AG08396 (cell line): ENCODE measurements at regions not wholly inside any gene's neighbourhood (a gene's known extent, or its start where the extent isn't known, plus 50 kb on each side); places are given as distances from the start of the nearest gene placed in this dataset.
A peak's percentile ranks its signal among the peaks of the same experiment; 100 is the strongest.

Source experiments
- DNase-seq: peaks from one replicate; pipeline ENCODE4 v3.0.0; 2012; ENCODE audit warnings: low spot score, mixed read lengths

GRCh38 chr9:21668516-21668915 lies 133.9 kb upstream of the MTAP start:
- no peak for DNase-seq

GRCh38 chr9:21669701-21670100 lies 132.7 kb upstream of the MTAP start:
- no peak for DNase-seq

- no peak for DNase-seq
Observed at GRCh38 chr9:21670374-21670773, 132.1 kb upstream of the MTAP start.

DNA sequence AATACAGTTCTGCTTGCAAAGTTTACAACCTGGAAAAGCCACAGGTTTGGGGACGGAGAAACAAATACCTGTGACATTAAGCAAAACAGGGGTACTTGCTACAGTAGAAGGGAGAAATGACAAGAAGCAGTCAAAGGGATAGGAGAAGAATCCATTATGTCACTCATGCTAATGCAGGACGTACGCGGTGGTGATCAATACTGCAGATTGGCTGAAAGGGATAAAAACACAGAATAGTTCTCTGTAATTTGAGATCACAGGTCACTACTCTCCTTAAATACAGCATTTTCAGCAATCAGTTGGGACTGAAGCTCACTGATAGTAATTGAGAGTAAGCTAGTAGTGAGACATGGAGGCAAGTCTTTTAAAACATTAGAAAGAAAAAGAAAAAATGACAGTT lies 130.3 kb upstream of the MTAP start:
- no peak for DNase-seq

- no peak for DNase-seq
Observed at GRCh38 chr9:21672761-21673160, 129.7 kb upstream of the MTAP start.

GRCh38 chr9:21674894-21675293 lies 127.5 kb upstream of the MTAP start:
- DNase-seq, result no peak

GRCh38 chr9:21677387-21677786 lies 125.0 kb upstream of the MTAP start:
- DNase-seq, result no peak

- no peak for DNase-seq
Observed at GRCh38 chr9:21677834-21678233, 124.6 kb upstream of the MTAP start.

- no peak for DNase-seq
Observed at GRCh38 chr9:21679432-21679831, 123.0 kb upstream of the MTAP start.

DNA sequence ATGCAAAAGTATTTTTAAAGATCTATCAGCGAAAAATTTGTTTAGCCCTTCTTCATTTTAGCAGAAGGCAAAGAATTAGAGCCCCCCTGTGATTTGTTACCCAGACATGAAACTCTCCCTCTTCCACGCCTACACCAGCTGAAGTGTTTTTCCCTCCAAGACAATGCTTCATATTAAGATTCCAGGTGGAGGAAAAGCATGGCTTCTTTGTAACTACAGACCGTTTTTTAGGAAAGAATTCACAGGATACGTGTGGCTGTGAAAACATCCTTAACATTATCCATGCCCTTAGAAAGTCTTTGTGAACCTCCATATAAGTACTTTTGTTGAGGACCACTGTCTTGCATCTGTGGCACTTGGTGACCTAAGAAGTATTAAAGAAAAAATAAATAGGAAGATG lies 121.8 kb upstream of the MTAP start:
- DNase-seq, result no peak

- DNase-seq, result no peak
Observed at GRCh38 chr9:21681641-21682040, 120.8 kb upstream of the MTAP start.

- no peak for DNase-seq
Observed at GRCh38 chr9:21682381-21682780, 120.1 kb upstream of the MTAP start.

DNA sequence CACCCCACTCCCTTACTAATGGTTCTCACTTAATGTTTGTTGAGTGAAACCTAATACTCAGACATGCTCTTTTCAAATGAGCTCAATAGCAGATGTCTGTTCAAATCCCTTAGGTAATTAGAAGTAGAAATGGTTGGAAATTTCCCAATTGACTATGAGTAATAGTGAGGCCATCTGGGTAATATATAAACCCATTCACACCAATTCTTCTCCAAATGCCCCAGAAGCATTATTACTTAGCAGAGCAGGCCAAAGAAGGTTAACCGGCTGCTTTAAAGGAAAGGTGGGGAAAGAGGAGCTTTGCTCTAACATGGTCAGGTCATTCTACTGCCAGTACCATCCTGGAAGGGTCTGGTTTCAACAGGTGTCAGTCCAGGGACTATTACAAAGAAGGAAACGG lies 119.5 kb upstream of the MTAP start:
- no peak for DNase-seq

DNA sequence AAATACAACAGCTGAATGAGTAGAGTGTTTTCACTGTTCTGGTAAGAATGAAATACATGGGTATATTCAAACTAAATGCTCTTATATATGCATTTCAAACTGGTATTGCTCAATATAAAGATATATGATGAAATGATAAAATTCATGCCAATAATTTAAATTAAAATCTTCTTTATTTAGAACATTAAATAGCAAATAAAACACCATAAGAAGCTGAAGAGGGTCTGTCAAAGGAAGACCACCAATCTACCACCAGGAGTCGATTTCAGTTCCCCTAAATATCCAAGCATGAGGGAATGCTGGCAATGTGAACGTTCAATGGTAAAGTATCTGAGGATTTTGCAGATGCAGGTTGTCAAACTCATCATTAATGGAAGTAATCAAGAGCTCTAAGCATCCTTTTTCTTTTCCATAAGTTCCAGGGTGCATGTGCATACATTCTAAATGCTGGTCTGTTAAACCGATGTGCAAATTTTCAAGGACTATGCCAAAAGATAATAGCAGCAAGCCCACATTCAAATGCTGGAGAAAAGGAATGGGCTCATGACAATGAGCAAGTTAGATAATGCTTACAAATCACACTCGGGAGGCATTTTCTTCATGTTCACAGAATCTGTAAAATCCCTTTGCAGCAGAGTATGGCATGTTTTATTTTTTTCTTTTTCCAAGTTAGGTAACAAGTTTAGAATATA lies 118.8 kb upstream of the MTAP start:
- no peak for DNase-seq

DNA sequence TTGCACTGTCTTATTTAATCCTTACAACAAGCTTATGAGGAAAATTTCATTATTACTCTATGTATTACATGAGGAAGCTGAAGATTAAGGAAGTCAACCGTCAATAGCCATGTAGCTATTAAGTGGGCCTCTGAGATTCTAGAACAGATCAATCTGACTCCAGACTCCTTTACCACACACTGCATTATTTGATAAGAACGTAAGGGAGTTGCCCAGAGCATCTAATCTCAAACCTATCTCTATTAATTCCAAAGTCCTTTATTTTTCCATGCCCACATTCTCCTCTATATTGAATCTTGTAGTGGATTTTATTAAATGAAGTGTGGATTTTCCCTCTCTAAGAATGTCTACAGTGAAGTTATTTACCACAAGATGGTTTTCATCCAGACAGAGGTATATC lies 118.2 kb upstream of the MTAP start:
- DNase-seq, result no peak

DNA sequence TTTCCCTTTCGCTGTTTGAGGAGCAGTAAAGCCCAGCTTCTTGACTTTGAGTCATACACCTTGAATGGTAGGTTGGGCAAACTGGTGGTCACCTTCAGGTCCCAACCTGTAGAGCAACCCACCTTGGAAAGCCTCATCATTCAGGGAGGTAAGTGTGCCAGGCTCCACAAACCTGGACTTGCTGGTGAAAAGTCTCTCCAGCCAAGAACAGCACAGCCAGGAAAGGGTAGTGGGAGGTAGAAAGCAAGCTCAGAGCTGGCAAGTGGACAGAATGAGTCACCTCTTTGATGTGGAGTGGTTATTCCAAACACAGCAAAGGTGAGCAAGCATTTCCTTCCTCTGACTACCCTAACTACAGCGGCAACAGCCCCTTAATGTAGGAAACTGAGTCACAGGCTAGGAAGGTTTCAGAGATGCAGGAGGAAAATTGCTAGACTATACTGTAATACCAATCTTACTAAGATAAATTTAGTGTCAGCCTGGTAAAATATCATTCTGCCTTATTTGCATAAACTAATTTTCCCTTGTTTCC lies 117.5 kb upstream of the MTAP start:
- no peak for DNase-seq

- no peak for DNase-seq
Observed at GRCh38 chr9:21685502-21685901, 116.9 kb upstream of the MTAP start.

DNA sequence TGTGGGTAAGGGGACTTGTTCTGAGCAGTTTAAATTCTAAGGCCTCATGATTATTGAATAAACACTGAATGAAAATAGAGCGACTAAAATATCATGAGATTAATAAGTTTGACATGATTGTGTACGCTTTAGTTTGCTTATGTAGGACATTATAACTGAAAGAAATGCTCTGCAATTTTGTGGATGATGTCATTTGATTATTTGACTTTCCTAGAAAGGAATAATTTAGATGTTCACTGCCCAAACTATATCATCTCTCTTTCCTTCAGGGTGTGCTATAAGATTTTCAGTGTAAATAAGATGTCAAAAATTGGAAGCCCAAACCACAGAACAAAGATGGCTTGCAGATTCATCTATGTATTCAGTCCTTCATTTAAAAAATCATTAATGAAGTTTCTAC lies 115.7 kb upstream of the MTAP start:
- no peak for DNase-seq

DNA sequence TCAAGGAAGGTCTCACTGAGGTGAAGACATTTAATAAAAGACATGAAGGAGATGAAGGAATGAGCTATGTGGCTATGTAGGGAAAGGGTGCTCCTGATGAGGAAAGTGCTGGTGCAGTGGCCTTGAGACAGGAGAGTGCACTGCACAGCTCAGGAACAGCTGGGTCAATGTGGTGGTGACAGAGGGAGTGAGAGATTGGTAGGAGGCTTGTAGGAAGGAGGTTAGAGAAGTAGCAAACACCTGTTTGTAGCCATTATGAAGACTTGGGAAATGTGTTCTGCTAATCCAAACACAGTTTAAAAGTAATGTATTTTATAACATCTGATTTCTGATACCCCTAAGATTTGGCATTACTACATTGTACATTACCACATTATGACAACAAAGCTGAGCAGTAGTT lies 115.1 kb upstream of the MTAP start:
- no peak for DNase-seq

GRCh38 chr9:21688108-21689102 lies 114.0 kb upstream of the MTAP start:
- DNase-seq, result peak; percentile 68

DNA sequence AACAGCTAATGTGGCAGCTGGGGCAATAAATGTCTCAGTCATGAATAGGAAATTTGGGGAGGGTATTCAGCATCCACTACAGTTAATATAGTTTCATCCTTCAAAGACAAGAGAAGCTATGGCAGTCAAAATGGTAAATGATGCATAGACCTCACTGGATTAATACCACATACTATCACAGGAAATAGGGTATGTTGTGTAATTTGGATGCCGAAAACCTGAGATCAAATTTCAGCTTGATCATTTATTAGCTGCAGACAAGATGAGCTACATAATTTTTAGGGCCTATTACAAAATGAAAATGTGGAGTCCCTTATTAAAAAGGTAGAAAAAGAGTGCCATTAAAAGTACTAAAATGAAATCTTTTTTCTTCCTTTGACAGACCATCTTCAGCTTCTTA lies 112.6 kb upstream of the MTAP start:
- no peak for DNase-seq

- peak; percentile 35 for DNase-seq
Observed at GRCh38 chr9:21690561-21690960, 111.9 kb upstream of the MTAP start.

GRCh38 chr9:21692390-21692789 lies 110.0 kb upstream of the MTAP start:
- no peak for DNase-seq
